ENCODE measurements at regions not wholly inside any gene's neighbourhood (a gene's known extent, or its start where the extent isn't known, plus 50 kb on each side); places are given as distances from the start of the nearest gene placed in this dataset.

DNA sequence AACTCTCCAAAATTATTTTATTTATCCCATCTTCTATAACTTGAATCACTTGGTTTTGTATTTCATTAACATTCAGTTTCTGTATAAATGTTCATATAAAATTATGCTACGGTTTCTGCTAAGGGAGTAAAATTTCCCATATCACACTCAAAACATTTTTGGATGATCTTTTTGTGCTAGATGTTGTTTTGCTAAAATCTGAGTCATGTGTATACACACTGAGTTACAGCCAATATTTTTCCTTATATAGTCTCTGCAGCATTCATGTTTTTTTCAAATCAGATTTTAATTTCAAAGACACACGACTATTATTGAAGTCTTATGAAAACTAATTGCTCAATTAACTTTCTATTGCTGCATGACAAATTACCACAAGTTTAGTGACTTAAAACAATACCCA is 54.3 kb upstream of the SLC2A12 start (continued):
- TF ChIP-seq ZNF462 (CRISPR knock-in tag; IDR thresholded peaks at IDR 0.05): no peak
- TF ChIP-seq ZNF114 (CRISPR knock-in tag; IDR thresholded peaks at IDR 0.05): no peak
- TF ChIP-seq NANOG (IDR thresholded peaks at IDR 0.05; ENCODE audit: borderline replicate concordance): no peak
- TF ChIP-seq EZH2 (IDR thresholded peaks at IDR 0.05; ENCODE audit: low read depth, unreplicated experiment): no peak
- TF ChIP-seq STAT1 (IDR thresholded peaks at IDR 0.05; ENCODE audit: unreplicated experiment): no peak
- TF ChIP-seq, protein P1, sequence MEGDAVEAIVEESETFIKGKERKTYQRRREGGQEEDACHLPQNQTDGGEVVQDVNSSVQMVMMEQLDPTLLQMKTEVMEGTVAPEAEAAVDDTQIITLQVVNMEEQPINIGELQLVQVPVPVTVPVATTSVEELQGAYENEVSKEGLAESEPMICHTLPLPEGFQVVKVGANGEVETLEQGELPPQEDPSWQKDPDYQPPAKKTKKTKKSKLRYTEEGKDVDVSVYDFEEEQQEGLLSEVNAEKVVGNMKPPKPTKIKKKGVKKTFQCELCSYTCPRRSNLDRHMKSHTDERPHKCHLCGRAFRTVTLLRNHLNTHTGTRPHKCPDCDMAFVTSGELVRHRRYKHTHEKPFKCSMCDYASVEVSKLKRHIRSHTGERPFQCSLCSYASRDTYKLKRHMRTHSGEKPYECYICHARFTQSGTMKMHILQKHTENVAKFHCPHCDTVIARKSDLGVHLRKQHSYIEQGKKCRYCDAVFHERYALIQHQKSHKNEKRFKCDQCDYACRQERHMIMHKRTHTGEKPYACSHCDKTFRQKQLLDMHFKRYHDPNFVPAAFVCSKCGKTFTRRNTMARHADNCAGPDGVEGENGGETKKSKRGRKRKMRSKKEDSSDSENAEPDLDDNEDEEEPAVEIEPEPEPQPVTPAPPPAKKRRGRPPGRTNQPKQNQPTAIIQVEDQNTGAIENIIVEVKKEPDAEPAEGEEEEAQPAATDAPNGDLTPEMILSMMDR (conservative IDR thresholded peaks at IDR 0.05; ENCODE audit: low read depth in 2 of 2): no peak
- TF ChIP-seq POLR2AphosphoS5 (IDR thresholded peaks at IDR 0.05; ENCODE audit: low read depth): no peak

DNA sequence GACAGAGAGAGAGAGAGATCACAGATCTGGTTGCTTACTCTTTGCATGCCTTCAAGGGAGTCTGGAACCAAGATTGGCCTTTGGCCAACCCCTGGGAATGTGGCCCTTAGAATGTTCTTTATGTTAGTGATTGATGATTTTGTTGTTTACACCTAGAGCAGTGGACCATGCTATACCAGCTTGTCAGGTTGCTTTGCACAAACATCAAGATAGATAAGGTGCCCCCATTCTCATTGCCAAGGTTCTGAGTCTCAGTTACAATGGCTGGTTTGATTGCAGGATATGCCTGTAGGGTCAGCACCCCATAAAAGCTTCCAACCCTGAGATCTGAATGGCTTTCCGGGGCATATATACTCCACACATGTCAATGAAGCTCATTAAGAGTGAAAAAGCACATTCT is 53.5 kb upstream of the SLC2A12 start:
- no peaks in the 10 kb centered on the region for H3K79me2 ChIP-seq (replicated peaks; ENCODE audit: insufficient read depth)
- H3K4me1 ChIP-seq (ENCODE audit: insufficient read depth): no peaks in the 10 kb centered on the region
- H3K27me3 ChIP-seq (ENCODE audit: insufficient read depth): no peaks in the 10 kb centered on the region
- no peak overlapping the region for H2AFZ ChIP-seq
- no peaks in the 10 kb centered on the region for H3F3A ChIP-seq (replicated peaks; ENCODE audit: low read depth)
- ATAC-seq: no peak
- H3K4me1 Mint-ChIP-seq: no peaks in the 10 kb centered on the region
- no peak overlapping the region for H3K4me3 ChIP-seq
- H3K4me2 ChIP-seq: no peak overlapping the region
- no peak for TF ChIP-seq ZNF331 (CRISPR knock-in tag; IDR thresholded peaks at IDR 0.05; ENCODE audit: low read depth)
- TF ChIP-seq, protein P1 (conservative IDR thresholded peaks at IDR 0.05; ENCODE audit: low read depth in 2 of 2): no peak
- no peak overlapping the region for H3K27ac Mint-ChIP-seq
- no peaks in the 10 kb centered on the region for H3K27me3 Mint-ChIP-seq (ENCODE audit: insufficient read depth, low read depth, poor library complexity)
- no peaks in the 10 kb centered on the region for H3K36me3 ChIP-seq (ENCODE audit: insufficient read depth)
- no peaks in the 10 kb centered on the region for H3K9me3 Mint-ChIP-seq
- no peaks in the 10 kb centered on the region for H3K9me2 ChIP-seq (ENCODE audit: insufficient read depth)
- no peak for DNase-seq (ENCODE audit: low spot score)
- no peaks in the 10 kb centered on the region for H4K20me1 ChIP-seq (replicated peaks; ENCODE audit: insufficient read depth)
- no peaks in the 10 kb centered on the region for H3K36me3 Mint-ChIP-seq (ENCODE audit: low read depth)
- no peak overlapping the region for H3K4me3 Mint-ChIP-seq
- H3K27ac ChIP-seq (ENCODE audit: low read depth): no peak overlapping the region
